NB4 (cell line): ENCODE measurements at regions not wholly inside any gene's neighbourhood (a gene's known extent, or its start where the extent isn't known, plus 50 kb on each side); places are given as distances from the start of the nearest gene placed in this dataset.

Experiments used
- DNase-seq: peaks from one replicate; pipeline ENCODE4 v3.0.0; 2010; ENCODE audit warnings: low read depth
- H3K4me3 ChIP-seq: one replicate; pipeline ENCODE4 v1.5.1; 2011; ENCODE audit warnings: mild to moderate bottlenecking, low read depth, low read length, moderate library complexity
- MYC ChIP-seq: IDR thresholded peaks from 2 replicates; pipeline ENCODE4 v1.6.1; 2011; ENCODE audit warnings: low read depth, low read length
- POLR2A ChIP-seq: IDR thresholded peaks from 2 replicates; pipeline ENCODE4 v1.6.1; 2011; ENCODE audit warnings: mild to moderate bottlenecking; ENCODE audit not compliant: insufficient read length; ENCODE audit errors: extremely low read depth
- TF ChIP-seq, protein P1 (sequence below): IDR thresholded peaks from one replicate; pipeline ENCODE4 v1.5.1; 2012; ENCODE audit warnings: low read depth, low read length
- TF ChIP-seq, protein P2 (sequence below): IDR thresholded peaks from 2 replicates; pipeline ENCODE4 v1.6.1; 2011; ENCODE audit warnings: low read depth, low read length

- H3K4me3 ChIP-seq = no peak overlapping the region
- DNase-seq = no peak
- TF ChIP-seq MYC = no peak
Measured at GRCh38 chr1:57520743-57521515, 97.1 kb upstream of the DAB1 start.

- TF ChIP-seq, protein P1, sequence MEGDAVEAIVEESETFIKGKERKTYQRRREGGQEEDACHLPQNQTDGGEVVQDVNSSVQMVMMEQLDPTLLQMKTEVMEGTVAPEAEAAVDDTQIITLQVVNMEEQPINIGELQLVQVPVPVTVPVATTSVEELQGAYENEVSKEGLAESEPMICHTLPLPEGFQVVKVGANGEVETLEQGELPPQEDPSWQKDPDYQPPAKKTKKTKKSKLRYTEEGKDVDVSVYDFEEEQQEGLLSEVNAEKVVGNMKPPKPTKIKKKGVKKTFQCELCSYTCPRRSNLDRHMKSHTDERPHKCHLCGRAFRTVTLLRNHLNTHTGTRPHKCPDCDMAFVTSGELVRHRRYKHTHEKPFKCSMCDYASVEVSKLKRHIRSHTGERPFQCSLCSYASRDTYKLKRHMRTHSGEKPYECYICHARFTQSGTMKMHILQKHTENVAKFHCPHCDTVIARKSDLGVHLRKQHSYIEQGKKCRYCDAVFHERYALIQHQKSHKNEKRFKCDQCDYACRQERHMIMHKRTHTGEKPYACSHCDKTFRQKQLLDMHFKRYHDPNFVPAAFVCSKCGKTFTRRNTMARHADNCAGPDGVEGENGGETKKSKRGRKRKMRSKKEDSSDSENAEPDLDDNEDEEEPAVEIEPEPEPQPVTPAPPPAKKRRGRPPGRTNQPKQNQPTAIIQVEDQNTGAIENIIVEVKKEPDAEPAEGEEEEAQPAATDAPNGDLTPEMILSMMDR = no peak
- TF ChIP-seq, protein P2, sequence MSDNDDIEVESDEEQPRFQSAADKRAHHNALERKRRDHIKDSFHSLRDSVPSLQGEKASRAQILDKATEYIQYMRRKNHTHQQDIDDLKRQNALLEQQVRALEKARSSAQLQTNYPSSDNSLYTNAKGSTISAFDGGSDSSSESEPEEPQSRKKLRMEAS = no peak
- TF ChIP-seq POLR2A (no peak), MYC (no peak)
- H3K4me3 ChIP-seq = no peak overlapping the region
- no peak for DNase-seq
Measured at GRCh38 chr1:57518496-57518895, 94.6 kb upstream of the DAB1 start.

DNA sequence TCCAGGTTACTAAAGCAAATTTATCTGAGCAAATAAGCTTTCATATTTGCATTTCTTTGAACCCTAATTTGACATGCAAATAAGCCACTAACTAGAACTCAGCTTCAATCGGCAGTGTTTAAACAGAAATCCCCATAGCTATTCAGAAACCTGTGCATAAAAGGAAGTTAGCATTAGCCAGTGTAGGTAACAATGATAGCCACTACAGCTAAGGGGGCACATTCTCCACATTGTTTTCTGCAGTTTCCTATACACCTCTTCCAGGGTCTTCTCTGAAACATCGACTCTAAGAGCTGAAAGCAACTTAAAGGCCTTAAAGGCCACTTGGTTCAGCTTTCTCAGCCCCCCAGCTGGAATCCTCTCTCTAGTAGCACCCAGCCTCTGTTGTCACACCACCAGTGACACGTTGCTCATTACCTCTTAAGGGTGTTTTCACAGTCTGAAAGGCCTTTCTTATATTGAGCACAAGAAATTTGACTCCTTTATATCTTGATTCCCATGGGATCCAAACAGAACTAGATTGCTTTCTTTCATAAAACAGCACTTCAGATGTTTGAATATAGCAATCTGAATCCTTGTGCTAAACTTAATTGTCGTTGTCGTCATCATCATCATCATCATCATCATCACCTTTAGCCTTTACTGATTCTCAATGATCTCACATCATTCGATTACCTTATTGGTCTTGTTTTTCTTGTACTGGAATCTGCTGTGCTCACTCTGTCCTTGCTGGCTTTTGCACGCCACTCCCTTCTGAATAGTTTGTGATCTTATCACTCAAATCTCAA lies 93.9 kb upstream of the DAB1 start:
- no peak for DNase-seq
- no peak for TF ChIP-seq POLR2A
- TF ChIP-seq, protein P2 = no peak
- no peak for TF ChIP-seq MYC
- TF ChIP-seq, protein P1 = no peak
- H3K4me3 ChIP-seq = no peak overlapping the region

- DNase-seq = no peak
- H3K4me3 ChIP-seq = no peak overlapping the region
- TF ChIP-seq, protein P1 = no peak
- TF ChIP-seq POLR2A = no peak
- TF ChIP-seq, protein P2 = no peak
- no peak for TF ChIP-seq MYC
Measured at GRCh38 chr1:57512386-57512785, 88.5 kb upstream of the DAB1 start.

DNA sequence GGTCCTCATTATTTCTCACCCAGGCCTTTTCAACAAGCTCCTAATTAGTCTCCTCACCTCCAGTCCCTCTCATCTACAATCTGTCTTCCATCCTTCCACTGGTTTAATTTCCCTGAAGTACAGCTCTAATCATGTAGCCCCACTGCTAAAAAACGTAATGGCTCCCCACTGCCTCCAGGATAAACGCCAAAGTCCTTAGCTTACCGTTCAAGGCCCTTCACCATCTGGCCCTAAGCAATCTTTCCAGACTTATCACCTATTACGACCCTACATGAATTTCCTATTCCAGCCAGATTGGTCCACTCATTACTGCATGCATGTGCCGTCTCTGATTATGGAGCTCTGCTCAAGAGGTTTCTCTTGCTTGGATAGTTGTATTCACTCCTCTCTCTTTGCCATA lies 83.1 kb upstream of the DAB1 start:
- TF ChIP-seq MYC (no peak), POLR2A (no peak)
- TF ChIP-seq, protein P2 = no peak
- TF ChIP-seq, protein P1 = no peak
- H3K4me3 ChIP-seq = no peak overlapping the region
- no peak for DNase-seq

GRCh38 chr1:57503337-57503736 lies 79.5 kb upstream of the DAB1 start:
- DNase-seq = no peak
- H3K4me3 ChIP-seq = no peak overlapping the region
- no peak for TF ChIP-seq POLR2A
- TF ChIP-seq, protein P2 = no peak
